ENCODE measurements at regions not wholly inside any gene's neighbourhood (a gene's known extent, or its start where the extent isn't known, plus 50 kb on each side); places are given as distances from the start of the nearest gene placed in this dataset.

DNA sequence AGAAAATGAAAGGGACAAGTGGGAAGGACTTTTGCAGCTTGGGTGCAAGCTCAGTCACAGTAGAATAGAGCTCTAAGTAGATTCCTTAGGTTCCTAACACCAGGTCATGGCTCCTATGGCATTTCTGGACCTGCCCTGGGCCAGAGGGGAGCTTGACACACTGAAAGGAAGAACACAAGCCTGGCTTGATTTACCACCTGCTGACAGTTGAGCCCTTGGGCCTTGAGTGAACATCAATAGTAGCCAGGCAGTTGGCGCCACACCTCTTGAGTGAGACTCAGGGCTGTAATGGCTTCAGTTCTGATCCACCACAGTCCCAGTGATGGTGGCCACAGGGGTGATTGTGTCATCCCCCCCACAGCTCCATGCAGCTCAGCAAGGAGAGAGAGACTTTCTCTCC lies 221.9 kb upstream of the PCDH17 start (continued):
- TF ChIP-seq, protein P1, sequence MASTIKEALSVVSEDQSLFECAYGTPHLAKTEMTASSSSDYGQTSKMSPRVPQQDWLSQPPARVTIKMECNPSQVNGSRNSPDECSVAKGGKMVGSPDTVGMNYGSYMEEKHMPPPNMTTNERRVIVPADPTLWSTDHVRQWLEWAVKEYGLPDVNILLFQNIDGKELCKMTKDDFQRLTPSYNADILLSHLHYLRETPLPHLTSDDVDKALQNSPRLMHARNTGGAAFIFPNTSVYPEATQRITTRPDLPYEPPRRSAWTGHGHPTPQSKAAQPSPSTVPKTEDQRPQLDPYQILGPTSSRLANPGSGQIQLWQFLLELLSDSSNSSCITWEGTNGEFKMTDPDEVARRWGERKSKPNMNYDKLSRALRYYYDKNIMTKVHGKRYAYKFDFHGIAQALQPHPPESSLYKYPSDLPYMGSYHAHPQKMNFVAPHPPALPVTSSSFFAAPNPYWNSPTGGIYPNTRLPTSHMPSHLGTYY (CRISPR knock-in tag; IDR thresholded peaks at IDR 0.05) = no peak
- TF ChIP-seq, protein P2, sequence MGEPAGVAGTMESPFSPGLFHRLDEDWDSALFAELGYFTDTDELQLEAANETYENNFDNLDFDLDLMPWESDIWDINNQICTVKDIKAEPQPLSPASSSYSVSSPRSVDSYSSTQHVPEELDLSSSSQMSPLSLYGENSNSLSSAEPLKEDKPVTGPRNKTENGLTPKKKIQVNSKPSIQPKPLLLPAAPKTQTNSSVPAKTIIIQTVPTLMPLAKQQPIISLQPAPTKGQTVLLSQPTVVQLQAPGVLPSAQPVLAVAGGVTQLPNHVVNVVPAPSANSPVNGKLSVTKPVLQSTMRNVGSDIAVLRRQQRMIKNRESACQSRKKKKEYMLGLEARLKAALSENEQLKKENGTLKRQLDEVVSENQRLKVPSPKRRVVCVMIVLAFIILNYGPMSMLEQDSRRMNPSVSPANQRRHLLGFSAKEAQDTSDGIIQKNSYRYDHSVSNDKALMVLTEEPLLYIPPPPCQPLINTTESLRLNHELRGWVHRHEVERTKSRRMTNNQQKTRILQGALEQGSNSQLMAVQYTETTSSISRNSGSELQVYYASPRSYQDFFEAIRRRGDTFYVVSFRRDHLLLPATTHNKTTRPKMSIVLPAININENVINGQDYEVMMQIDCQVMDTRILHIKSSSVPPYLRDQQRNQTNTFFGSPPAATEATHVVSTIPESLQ (CRISPR knock-in tag; IDR thresholded peaks at IDR 0.05) = no peak
- TF ChIP-seq, protein P3, sequence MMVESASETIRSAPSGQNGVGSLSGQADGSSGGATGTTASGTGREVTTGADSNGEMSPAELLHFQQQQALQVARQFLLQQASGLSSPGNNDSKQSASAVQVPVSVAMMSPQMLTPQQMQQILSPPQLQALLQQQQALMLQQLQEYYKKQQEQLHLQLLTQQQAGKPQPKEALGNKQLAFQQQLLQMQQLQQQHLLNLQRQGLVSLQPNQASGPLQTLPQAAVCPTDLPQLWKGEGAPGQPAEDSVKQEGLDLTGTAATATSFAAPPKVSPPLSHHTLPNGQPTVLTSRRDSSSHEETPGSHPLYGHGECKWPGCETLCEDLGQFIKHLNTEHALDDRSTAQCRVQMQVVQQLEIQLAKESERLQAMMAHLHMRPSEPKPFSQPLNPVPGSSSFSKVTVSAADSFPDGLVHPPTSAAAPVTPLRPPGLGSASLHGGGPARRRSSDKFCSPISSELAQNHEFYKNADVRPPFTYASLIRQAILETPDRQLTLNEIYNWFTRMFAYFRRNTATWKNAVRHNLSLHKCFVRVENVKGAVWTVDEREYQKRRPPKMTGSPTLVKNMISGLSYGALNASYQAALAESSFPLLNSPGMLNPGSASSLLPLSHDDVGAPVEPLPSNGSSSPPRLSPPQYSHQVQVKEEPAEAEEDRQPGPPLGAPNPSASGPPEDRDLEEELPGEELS (CRISPR knock-in tag; IDR thresholded peaks at IDR 0.05) = no peak
- TF ChIP-seq SP1 (CRISPR knock-in tag; conservative IDR thresholded peaks at IDR 0.05) = no peak

DNA sequence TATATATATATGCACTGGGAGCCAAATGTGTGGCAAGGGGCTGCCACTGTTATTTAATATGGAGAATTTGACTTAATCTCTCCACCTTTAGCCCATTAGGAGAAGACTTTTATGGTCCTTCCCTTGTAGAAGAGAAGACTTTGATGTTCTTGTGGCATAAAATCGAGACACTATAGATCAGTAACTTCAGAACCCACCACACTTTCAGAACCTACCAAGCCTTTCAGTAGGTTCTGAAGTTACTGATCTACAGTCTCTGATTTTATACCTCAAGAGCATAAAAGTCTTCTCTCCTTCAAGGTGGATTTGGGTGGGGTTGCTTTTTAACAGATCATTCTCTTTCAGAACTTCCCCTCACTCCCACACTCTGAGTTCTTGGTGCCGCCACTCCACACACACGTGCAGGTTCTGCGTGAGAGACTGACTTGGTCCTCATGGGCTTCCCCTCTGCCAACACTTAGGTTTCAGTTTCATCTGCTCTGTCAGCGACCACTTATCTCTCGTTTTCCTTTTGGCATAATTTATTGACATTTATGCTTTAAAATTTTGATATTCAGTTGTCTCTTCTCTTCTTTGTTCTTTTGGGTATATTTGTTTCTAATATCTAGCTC lies 213.4 kb upstream of the PCDH17 start:
- no peaks in the 10 kb centered on the region for H3K9me3 Mint-ChIP-seq
- H3K4me3 Mint-ChIP-seq = no peak overlapping the region
- ChIA-PET CTCF (no interaction called here), POLR2A (no interaction called here)
- peaks cover 19% of the 10 kb centered on the region for H3K4me1 Mint-ChIP-seq
- ATAC-seq (no peak), DNase-seq (ENCODE audit: low spot score) (no peak)
- H3K27me3 Mint-ChIP-seq (ENCODE audit: low read depth) = no peaks in the 10 kb centered on the region
- no peak overlapping the region for H3K27ac Mint-ChIP-seq
- TF ChIP-seq, protein P4, sequence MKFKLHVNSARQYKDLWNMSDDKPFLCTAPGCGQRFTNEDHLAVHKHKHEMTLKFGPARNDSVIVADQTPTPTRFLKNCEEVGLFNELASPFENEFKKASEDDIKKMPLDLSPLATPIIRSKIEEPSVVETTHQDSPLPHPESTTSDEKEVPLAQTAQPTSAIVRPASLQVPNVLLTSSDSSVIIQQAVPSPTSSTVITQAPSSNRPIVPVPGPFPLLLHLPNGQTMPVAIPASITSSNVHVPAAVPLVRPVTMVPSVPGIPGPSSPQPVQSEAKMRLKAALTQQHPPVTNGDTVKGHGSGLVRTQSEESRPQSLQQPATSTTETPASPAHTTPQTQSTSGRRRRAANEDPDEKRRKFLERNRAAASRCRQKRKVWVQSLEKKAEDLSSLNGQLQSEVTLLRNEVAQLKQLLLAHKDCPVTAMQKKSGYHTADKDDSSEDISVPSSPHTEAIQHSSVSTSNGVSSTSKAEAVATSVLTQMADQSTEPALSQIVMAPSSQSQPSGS (CRISPR knock-in tag; IDR thresholded peaks at IDR 0.05; ENCODE audit: borderline replicate concordance, low read depth) = no peak
- TF ChIP-seq, protein P5, sequence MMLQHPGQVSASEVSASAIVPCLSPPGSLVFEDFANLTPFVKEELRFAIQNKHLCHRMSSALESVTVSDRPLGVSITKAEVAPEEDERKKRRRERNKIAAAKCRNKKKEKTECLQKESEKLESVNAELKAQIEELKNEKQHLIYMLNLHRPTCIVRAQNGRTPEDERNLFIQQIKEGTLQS (CRISPR knock-in tag; conservative IDR thresholded peaks at IDR 0.05) = no peak
- TF ChIP-seq EMX1 (CRISPR knock-in tag; IDR thresholded peaks at IDR 0.05) (no peak), NR3C1 (CRISPR knock-in tag; conservative IDR thresholded peaks at IDR 0.05; ENCODE audit: low read depth) (no peak), ZBTB21 (CRISPR knock-in tag; IDR thresholded peaks at IDR 0.05; ENCODE audit: borderline replicate concordance) (no peak), ZNF121 (CRISPR knock-in tag; IDR thresholded peaks at IDR 0.05) (no peak), CREM (CRISPR knock-in tag; IDR thresholded peaks at IDR 0.05) (no peak)
- TF ChIP-seq, protein P6, sequence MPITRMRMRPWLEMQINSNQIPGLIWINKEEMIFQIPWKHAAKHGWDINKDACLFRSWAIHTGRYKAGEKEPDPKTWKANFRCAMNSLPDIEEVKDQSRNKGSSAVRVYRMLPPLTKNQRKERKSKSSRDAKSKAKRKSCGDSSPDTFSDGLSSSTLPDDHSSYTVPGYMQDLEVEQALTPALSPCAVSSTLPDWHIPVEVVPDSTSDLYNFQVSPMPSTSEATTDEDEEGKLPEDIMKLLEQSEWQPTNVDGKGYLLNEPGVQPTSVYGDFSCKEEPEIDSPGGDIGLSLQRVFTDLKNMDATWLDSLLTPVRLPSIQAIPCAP (CRISPR knock-in tag; IDR thresholded peaks at IDR 0.05) = no peak
- TF ChIP-seq, protein P7, sequence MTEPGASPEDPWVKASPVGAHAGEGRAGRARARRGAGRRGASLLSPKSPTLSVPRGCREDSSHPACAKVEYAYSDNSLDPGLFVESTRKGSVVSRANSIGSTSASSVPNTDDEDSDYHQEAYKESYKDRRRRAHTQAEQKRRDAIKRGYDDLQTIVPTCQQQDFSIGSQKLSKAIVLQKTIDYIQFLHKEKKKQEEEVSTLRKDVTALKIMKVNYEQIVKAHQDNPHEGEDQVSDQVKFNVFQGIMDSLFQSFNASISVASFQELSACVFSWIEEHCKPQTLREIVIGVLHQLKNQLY (CRISPR knock-in tag; IDR thresholded peaks at IDR 0.05) = no peak
- no peaks in the 10 kb centered on the region for H3K36me3 Mint-ChIP-seq

DNA sequence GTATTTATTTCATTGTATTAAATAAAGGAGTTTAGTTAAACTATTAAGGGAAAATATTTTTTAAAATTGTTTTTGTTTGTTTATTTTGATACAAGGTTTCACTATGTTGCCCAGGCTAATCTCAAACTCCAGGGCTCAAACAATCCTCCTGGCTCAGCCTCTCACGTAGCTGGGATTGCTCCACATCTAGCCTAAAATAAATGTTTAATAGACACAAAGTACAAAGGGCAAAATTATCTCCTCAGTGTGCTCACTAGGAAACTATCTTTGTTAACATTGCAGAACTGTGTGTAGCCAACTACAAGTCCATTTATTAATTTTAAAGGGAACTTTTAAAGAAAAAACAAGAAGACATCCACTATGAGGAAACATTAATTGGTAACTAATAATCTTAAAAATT lies 207.2 kb upstream of the PCDH17 start:
- ATAC-seq (no peak), DNase-seq (ENCODE audit: low spot score) (no peak)
- H3K27me3 Mint-ChIP-seq (ENCODE audit: low read depth) = no peaks in the 10 kb centered on the region
- CTCF ChIA-PET = no interaction called here
- H3K4me1 Mint-ChIP-seq = no peaks in the 10 kb centered on the region
- POLR2A ChIA-PET = no interaction called here
- no peak overlapping the region for H3K27ac Mint-ChIP-seq
- H3K9me3 Mint-ChIP-seq = peaks cover 26% of the 10 kb centered on the region
- peaks cover 2% of the 10 kb centered on the region for H3K36me3 Mint-ChIP-seq
- H3K4me3 Mint-ChIP-seq = no peak overlapping the region
- no peak for TF ChIP-seq NR3C1 (CRISPR knock-in tag; conservative IDR thresholded peaks at IDR 0.05; ENCODE audit: low read depth)
- TF ChIP-seq, protein P8, sequence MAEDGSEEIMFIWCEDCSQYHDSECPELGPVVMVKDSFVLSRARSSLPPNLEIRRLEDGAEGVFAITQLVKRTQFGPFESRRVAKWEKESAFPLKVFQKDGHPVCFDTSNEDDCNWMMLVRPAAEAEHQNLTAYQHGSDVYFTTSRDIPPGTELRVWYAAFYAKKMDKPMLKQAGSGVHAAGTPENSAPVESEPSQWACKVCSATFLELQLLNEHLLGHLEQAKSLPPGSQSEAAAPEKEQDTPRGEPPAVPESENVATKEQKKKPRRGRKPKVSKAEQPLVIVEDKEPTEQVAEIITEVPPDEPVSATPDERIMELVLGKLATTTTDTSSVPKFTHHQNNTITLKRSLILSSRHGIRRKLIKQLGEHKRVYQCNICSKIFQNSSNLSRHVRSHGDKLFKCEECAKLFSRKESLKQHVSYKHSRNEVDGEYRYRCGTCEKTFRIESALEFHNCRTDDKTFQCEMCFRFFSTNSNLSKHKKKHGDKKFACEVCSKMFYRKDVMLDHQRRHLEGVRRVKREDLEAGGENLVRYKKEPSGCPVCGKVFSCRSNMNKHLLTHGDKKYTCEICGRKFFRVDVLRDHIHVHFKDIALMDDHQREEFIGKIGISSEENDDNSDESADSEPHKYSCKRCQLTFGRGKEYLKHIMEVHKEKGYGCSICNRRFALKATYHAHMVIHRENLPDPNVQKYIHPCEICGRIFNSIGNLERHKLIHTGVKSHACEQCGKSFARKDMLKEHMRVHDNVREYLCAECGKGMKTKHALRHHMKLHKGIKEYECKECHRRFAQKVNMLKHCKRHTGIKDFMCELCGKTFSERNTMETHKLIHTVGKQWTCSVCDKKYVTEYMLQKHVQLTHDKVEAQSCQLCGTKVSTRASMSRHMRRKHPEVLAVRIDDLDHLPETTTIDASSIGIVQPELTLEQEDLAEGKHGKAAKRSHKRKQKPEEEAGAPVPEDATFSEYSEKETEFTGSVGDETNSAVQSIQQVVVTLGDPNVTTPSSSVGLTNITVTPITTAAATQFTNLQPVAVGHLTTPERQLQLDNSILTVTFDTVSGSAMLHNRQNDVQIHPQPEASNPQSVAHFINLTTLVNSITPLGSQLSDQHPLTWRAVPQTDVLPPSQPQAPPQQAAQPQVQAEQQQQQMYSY (CRISPR knock-in tag; IDR thresholded peaks at IDR 0.05) = no peak
- TF ChIP-seq, protein P9, sequence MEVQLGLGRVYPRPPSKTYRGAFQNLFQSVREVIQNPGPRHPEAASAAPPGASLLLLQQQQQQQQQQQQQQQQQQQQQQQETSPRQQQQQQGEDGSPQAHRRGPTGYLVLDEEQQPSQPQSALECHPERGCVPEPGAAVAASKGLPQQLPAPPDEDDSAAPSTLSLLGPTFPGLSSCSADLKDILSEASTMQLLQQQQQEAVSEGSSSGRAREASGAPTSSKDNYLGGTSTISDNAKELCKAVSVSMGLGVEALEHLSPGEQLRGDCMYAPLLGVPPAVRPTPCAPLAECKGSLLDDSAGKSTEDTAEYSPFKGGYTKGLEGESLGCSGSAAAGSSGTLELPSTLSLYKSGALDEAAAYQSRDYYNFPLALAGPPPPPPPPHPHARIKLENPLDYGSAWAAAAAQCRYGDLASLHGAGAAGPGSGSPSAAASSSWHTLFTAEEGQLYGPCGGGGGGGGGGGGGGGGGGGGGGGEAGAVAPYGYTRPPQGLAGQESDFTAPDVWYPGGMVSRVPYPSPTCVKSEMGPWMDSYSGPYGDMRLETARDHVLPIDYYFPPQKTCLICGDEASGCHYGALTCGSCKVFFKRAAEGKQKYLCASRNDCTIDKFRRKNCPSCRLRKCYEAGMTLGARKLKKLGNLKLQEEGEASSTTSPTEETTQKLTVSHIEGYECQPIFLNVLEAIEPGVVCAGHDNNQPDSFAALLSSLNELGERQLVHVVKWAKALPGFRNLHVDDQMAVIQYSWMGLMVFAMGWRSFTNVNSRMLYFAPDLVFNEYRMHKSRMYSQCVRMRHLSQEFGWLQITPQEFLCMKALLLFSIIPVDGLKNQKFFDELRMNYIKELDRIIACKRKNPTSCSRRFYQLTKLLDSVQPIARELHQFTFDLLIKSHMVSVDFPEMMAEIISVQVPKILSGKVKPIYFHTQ (CRISPR knock-in tag; IDR thresholded peaks at IDR 0.05) = no peak
